ENCODE measurements at regions not wholly inside any gene's neighbourhood (a gene's known extent, or its start where the extent isn't known, plus 50 kb on each side); places are given as distances from the start of the nearest gene placed in this dataset.

- in situ Hi-C loops (cut with MboI): no loop called here
- Histone ChIP-seq H3K4me1 (replicated peaks in 1 of 2; ENCODE audit: control insufficient read depth in 2 of 2, insufficient read depth in 2 of 2, low read length in 2 of 2) (no peaks in the 10 kb centered on the region), H3K27ac (ENCODE audit: extremely low read depth, low read depth, low read length) (no peak overlapping the region), H4K20me1 (replicated peaks; ENCODE audit: control insufficient read depth, insufficient read depth, low read length) (no peaks in the 10 kb centered on the region), H3K4me3 (no peak overlapping the region), H2AFZ (ENCODE audit: low read depth, low read length) (no peak overlapping the region), H3K36me3 (ENCODE audit: control insufficient read depth, insufficient read depth, low read length) (no peaks in the 10 kb centered on the region), H3K9me1 (ENCODE audit: control insufficient read depth, insufficient read depth, low read length) (no peaks in the 10 kb centered on the region), H3K79me2 (ENCODE audit: control insufficient read depth, insufficient read depth, low read length) (no peaks in the 10 kb centered on the region), H3K9me3 (replicated peaks; ENCODE audit: control insufficient read depth, insufficient read depth, low read depth, low read length) (no peaks in the 10 kb centered on the region), H3K27me3 (ENCODE audit: control insufficient read depth in 2 of 2, insufficient read depth in 2 of 2, low read length in 2 of 2) (no peaks in the 10 kb centered on the region), H3K4me2 (ENCODE audit: insufficient read depth, low read length) (no peak overlapping the region), H3K9ac (ENCODE audit: insufficient read depth in 1 of 2, low read depth in 2 of 2, low read length in 2 of 2) (no peak overlapping the region)
- POLR2A ChIA-PET: no interaction called here
- DNase-seq (ENCODE audit: extremely low read depth in 1 of 4, low spot score in 3 of 4) (peak in 2 of 4 experiments; percentile 7 to 11), ATAC-seq (no peak), FAIRE-seq (no peak)
- TF ChIP-seq ZNF3 (CRISPR knock-in tag; IDR thresholded peaks at IDR 0.05) (no peak), KLF10 (CRISPR knock-in tag; IDR thresholded peaks at IDR 0.05) (no peak), ZNF77 (CRISPR knock-in tag; IDR thresholded peaks at IDR 0.05) (no peak), CTCF (IDR thresholded peaks at IDR 0.05 in 2 of 3, conservative IDR thresholded peaks at IDR 0.05 in 1 of 3; ENCODE audit: insufficient read depth in 2 of 3, low read depth in 1 of 3, low read length in 3 of 3) (peak in 1 of 3 experiments; percentile 41; a peak in 2 of 6 replicates), CCNT2 (IDR thresholded peaks at IDR 0.05; ENCODE audit: borderline replicate concordance, extremely low read depth, insufficient read length, low read depth, low read length) (no peak), RAD21 (CRISPR knock-in tag; conservative IDR thresholded peaks at IDR 0.05 in 1 of 2, IDR thresholded peaks at IDR 0.05 in 1 of 2) (peak in 1 of 2 experiments; percentile 50; a peak in 2 of 4 replicates)
- TF ChIP-seq, protein P1, sequence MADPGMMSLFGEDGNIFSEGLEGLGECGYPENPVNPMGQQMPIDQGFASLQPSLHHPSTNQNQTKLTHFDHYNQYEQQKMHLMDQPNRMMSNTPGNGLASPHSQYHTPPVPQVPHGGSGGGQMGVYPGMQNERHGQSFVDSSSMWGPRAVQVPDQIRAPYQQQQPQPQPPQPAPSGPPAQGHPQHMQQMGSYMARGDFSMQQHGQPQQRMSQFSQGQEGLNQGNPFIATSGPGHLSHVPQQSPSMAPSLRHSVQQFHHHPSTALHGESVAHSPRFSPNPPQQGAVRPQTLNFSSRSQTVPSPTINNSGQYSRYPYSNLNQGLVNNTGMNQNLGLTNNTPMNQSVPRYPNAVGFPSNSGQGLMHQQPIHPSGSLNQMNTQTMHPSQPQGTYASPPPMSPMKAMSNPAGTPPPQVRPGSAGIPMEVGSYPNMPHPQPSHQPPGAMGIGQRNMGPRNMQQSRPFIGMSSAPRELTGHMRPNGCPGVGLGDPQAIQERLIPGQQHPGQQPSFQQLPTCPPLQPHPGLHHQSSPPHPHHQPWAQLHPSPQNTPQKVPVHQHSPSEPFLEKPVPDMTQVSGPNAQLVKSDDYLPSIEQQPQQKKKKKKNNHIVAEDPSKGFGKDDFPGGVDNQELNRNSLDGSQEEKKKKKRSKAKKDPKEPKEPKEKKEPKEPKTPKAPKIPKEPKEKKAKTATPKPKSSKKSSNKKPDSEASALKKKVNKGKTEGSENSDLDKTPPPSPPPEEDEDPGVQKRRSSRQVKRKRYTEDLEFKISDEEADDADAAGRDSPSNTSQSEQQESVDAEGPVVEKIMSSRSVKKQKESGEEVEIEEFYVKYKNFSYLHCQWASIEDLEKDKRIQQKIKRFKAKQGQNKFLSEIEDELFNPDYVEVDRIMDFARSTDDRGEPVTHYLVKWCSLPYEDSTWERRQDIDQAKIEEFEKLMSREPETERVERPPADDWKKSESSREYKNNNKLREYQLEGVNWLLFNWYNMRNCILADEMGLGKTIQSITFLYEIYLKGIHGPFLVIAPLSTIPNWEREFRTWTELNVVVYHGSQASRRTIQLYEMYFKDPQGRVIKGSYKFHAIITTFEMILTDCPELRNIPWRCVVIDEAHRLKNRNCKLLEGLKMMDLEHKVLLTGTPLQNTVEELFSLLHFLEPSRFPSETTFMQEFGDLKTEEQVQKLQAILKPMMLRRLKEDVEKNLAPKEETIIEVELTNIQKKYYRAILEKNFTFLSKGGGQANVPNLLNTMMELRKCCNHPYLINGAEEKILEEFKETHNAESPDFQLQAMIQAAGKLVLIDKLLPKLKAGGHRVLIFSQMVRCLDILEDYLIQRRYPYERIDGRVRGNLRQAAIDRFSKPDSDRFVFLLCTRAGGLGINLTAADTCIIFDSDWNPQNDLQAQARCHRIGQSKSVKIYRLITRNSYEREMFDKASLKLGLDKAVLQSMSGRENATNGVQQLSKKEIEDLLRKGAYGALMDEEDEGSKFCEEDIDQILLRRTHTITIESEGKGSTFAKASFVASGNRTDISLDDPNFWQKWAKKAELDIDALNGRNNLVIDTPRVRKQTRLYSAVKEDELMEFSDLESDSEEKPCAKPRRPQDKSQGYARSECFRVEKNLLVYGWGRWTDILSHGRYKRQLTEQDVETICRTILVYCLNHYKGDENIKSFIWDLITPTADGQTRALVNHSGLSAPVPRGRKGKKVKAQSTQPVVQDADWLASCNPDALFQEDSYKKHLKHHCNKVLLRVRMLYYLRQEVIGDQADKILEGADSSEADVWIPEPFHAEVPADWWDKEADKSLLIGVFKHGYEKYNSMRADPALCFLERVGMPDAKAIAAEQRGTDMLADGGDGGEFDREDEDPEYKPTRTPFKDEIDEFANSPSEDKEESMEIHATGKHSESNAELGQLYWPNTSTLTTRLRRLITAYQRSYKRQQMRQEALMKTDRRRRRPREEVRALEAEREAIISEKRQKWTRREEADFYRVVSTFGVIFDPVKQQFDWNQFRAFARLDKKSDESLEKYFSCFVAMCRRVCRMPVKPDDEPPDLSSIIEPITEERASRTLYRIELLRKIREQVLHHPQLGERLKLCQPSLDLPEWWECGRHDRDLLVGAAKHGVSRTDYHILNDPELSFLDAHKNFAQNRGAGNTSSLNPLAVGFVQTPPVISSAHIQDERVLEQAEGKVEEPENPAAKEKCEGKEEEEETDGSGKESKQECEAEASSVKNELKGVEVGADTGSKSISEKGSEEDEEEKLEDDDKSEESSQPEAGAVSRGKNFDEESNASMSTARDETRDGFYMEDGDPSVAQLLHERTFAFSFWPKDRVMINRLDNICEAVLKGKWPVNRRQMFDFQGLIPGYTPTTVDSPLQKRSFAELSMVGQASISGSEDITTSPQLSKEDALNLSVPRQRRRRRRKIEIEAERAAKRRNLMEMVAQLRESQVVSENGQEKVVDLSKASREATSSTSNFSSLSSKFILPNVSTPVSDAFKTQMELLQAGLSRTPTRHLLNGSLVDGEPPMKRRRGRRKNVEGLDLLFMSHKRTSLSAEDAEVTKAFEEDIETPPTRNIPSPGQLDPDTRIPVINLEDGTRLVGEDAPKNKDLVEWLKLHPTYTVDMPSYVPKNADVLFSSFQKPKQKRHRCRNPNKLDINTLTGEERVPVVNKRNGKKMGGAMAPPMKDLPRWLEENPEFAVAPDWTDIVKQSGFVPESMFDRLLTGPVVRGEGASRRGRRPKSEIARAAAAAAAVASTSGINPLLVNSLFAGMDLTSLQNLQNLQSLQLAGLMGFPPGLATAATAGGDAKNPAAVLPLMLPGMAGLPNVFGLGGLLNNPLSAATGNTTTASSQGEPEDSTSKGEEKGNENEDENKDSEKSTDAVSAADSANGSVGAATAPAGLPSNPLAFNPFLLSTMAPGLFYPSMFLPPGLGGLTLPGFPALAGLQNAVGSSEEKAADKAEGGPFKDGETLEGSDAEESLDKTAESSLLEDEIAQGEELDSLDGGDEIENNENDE (IDR thresholded peaks at IDR 0.05; ENCODE audit: low read depth, low read length): no peak
- intact Hi-C loops (cut with micrococcal nuclease): no loop called here
- WGBS (ENCODE audit: insufficient coverage, low coverage, missing lambda C conversion rate): 0% methylated on average over 1 of the region's 1 CpG
- no TSS peak for BruUV-seq (replicated peaks)
- CTCF ChIA-PET (ENCODE audit: low intra/inter-chr PET ratio): no interaction called here
Measured at GRCh38 chr2:106638043-106638442, 150.9 kb downstream of the CD8B2 start.

Data from K562 (cell line).